ENCODE measurements at regions not wholly inside any gene's neighbourhood (a gene's known extent, or its start where the extent isn't known, plus 50 kb on each side); places are given as distances from the start of the nearest gene placed in this dataset.
"Not testable (repeated sequence)": the region's sequence is repeated elsewhere in the genome, so short reads cannot be mapped to it uniquely, and the experiment has no call there.

- Mint-ChIP-seq H3K9me3 (ENCODE audit: unreplicated experiment) (peaks cover 12% of the 10 kb centered on the region), H3K36me3 (ENCODE audit: unreplicated experiment) (no peaks in the 10 kb centered on the region), H3K27me3 (ENCODE audit: unreplicated experiment) (no peaks in the 10 kb centered on the region), H3K4me3 (ENCODE audit: unreplicated experiment) (no peak overlapping the region), H3K27ac (ENCODE audit: unreplicated experiment) (no peak overlapping the region), H3K4me1 (ENCODE audit: unreplicated experiment) (no peaks in the 10 kb centered on the region)
- no peak for DNase-seq (ENCODE audit: extremely low spot score, unreplicated experiment)
- TF ChIP-seq CTCF (IDR thresholded peaks at IDR 0.05): no peak
Measured at GRCh38 chr4:148914301-148914700, 472.1 kb upstream of the NR3C2 start.

- TF ChIP-seq CTCF (IDR thresholded peaks at IDR 0.05): no peak
- Mint-ChIP-seq H3K27me3 (ENCODE audit: unreplicated experiment) (no peaks in the 10 kb centered on the region), H3K36me3 (ENCODE audit: unreplicated experiment) (no peaks in the 10 kb centered on the region), H3K27ac (ENCODE audit: unreplicated experiment) (no peak overlapping the region), H3K4me1 (ENCODE audit: unreplicated experiment) (no peaks in the 10 kb centered on the region), H3K4me3 (ENCODE audit: unreplicated experiment) (no peak overlapping the region), H3K9me3 (ENCODE audit: unreplicated experiment) (peaks cover 8% of the 10 kb centered on the region)
- DNase-seq (ENCODE audit: extremely low spot score, unreplicated experiment): no peak
Measured at GRCh38 chr4:148903388-148903787, 461.2 kb upstream of the NR3C2 start.

GRCh38 chr4:148901075-148901705 lies 459.0 kb upstream of the NR3C2 start:
- Mint-ChIP-seq H3K27me3 (ENCODE audit: unreplicated experiment) (no peaks in the 10 kb centered on the region), H3K36me3 (ENCODE audit: unreplicated experiment) (no peaks in the 10 kb centered on the region)

GRCh38 chr4:148898139-148898538 lies 455.9 kb upstream of the NR3C2 start:
- not testable (repeated sequence) for H3K4me1 Mint-ChIP-seq (ENCODE audit: unreplicated experiment); H3K27me3 Mint-ChIP-seq (ENCODE audit: unreplicated experiment); H3K36me3 Mint-ChIP-seq (ENCODE audit: unreplicated experiment); DNase-seq (ENCODE audit: extremely low spot score, unreplicated experiment); H3K9me3 Mint-ChIP-seq (ENCODE audit: unreplicated experiment); H3K4me3 Mint-ChIP-seq (ENCODE audit: unreplicated experiment); H3K27ac Mint-ChIP-seq (ENCODE audit: unreplicated experiment)

More at GRCh38 chr4:148901075-148901705, 459.0 kb upstream of the NR3C2 start:
- Mint-ChIP-seq H3K27ac (ENCODE audit: unreplicated experiment) (no peak overlapping the region), H3K4me1 (ENCODE audit: unreplicated experiment) (no peaks in the 10 kb centered on the region), H3K4me3 (ENCODE audit: unreplicated experiment) (no peak overlapping the region), H3K9me3 (ENCODE audit: unreplicated experiment) (peaks cover 9% of the 10 kb centered on the region)
- DNase-seq (ENCODE audit: extremely low spot score, unreplicated experiment): no peak
- TF ChIP-seq CTCF (IDR thresholded peaks at IDR 0.05): no peak

GRCh38 chr4:148893095-148893494 lies 450.9 kb upstream of the NR3C2 start:
- Mint-ChIP-seq H3K4me3 (ENCODE audit: unreplicated experiment) (no peak overlapping the region), H3K27me3 (ENCODE audit: unreplicated experiment) (no peaks in the 10 kb centered on the region), H3K36me3 (ENCODE audit: unreplicated experiment) (no peaks in the 10 kb centered on the region), H3K9me3 (ENCODE audit: unreplicated experiment) (no peaks in the 10 kb centered on the region), H3K4me1 (ENCODE audit: unreplicated experiment) (no peaks in the 10 kb centered on the region), H3K27ac (ENCODE audit: unreplicated experiment) (no peak overlapping the region)
- no peak for TF ChIP-seq CTCF (IDR thresholded peaks at IDR 0.05)
- DNase-seq (ENCODE audit: extremely low spot score, unreplicated experiment): no peak

- DNase-seq (ENCODE audit: extremely low spot score, unreplicated experiment): no peak
- no peaks in the 10 kb centered on the region for H3K36me3 Mint-ChIP-seq (ENCODE audit: unreplicated experiment)
- no peak overlapping the region for H3K27ac Mint-ChIP-seq (ENCODE audit: unreplicated experiment)
- no peaks in the 10 kb centered on the region for H3K4me1 Mint-ChIP-seq (ENCODE audit: unreplicated experiment)
- no peaks in the 10 kb centered on the region for H3K9me3 Mint-ChIP-seq (ENCODE audit: unreplicated experiment)
- H3K4me3 Mint-ChIP-seq (ENCODE audit: unreplicated experiment): no peak overlapping the region
- no peak for TF ChIP-seq CTCF (IDR thresholded peaks at IDR 0.05)
- H3K27me3 Mint-ChIP-seq (ENCODE audit: unreplicated experiment): no peaks in the 10 kb centered on the region
Measured at GRCh38 chr4:148883891-148884290, 441.7 kb upstream of the NR3C2 start.

Measured in osteocyte (in vitro differentiated cells).